Glomerular visceral epithelial cell (primary cell): ENCODE measurements at regions not wholly inside any gene's neighbourhood (a gene's known extent, or its start where the extent isn't known, plus 50 kb on each side); places are given as distances from the start of the nearest gene placed in this dataset.
"Not testable (repeated sequence)": the region's sequence is repeated elsewhere in the genome, so short reads cannot be mapped to it uniquely, and the experiment has no call there.

Source experiments
- DNase-seq: peaks from one replicate; pipeline ENCODE4 v3.0.0-alpha.2; 2016; ENCODE audit errors: extremely low spot score

DNA sequence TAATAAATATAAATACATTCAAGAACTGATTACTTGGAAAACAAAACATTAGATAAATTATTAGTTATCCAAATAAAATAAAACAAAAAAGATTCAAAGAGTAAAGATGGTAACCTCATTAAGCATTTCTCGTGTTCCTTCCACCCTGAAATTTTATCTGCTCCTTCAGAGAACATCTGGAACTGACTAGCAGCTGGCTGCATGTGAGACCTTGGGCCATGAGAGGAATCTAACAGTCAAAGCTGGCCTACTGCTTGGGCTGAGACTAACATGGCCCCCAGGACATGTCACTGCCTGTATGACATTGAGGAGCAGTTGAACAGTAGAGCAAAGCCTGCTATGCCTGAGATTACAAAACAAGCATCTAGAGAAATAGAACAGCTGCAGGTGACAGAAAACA is 208.5 kb upstream of the ZSWIM2 start:
- no peak for DNase-seq

DNA sequence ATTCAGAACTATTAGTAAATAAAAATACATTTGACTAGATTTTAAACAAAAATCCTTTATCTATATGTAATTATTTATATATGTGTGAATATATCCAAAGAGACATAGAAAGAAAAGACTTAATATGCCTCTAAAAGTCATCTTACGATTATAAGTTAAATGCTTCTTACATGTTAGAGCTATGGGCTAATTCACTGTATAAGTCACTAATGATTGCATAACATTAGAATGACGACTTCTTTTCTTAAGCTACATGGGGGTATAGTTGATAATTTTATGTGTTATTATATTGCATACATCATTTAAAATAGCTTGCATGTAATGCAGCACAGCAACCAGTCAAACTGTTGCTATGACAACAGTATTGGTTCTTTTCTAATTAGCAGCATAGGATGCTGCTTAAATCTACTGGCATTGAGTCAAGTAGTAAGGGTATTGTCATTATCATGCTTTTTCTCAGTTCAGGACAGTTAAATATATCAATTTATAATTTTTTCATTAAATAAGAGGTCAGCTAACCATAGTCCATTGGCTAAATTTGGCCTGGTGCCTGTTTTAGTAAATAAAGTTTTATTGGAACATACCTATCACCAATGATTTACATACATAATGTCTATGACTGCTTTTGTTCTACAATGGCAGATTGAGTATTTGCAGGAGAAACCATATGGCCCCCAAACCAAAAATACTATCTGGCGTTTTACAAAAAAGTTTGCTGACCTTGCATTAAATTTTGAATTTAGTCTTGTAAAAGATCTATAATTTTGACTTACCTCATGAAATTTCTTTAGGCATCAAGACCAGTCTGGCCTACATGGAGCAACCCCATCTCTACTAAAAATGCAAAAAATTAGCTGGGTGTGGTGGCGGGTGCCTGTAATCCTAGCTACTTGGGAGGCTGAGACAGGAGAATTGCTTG is 207.7 kb upstream of the ZSWIM2 start:
- no peak for DNase-seq

DNA sequence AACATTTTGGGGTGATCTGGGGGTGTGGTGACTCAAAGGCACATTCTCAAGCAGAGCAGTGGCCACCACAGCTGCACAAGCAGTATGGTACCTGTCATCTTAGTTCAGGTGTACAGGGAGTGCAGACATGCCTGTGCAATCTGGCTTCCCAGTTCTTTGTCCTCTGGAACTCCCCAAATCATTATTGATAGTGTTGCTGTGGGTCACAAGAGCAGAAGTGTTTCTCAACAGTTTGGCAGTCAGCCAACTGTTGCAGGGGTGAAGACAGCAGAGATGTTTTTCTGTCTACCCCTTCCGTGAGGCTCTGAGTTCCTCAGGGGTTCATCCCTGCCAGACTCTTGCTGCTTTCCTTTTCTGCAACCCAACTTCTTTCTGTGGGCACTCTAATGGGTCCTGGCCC is 206.5 kb upstream of the ZSWIM2 start:
- DNase-seq: no peak

DNA sequence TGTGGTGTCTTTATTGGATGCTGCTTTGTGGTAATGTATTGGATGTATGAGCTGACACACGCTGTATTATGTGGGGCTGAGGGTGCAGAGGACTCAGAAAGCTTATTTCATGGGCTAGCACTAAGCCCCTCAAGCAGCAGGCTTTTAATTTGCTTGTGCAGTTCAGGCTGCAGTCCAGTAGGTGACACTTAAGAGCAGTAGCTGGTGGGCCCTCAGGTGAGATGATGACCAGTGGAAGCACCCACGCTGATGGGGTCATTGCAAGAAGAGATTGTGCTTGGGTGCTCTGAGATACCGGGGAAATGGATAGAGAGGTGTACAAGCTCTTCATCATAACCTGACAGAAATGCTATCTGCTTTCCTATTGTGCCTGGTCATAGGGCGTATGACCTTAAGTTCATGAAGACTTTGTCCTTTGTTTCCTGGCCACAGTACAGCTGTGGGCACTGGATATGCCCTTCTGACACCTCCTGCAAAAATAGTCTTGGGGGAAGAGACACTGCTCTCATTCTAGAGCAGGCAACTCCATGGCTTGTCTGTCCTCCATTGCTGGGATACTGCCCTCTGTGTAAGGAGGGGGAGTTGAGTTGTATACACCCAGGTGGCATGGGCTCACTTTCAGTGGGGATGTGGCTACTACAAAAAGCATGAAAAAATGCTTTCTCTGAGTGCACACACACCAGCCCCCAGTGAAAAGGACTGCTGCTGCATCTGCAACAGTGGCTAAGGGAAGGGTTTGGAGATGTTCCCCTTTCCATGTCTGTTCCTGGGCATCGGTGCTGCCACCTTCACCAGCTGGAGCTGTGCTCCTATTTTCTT is 205.7 kb upstream of the ZSWIM2 start:
- no peak for DNase-seq

DNA sequence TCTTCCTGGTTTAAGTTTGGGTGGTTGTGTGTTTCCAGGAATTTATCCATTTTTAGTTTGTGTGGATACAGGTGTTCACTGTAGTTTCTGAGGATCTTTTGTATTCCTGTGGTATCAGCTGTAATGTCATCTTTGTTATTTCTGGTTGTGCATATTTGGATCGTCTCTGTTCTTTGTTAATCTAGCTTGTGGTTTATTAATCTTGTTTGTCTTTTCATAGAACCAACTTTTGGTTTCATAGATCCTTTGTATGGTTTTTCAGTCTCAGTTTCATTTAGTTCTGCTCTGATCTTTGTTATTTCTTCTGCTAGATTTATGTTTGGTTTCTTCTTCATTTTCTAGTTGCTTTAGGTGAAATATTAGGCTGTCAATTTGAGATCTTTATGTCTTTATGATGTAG is 202.4 kb upstream of the ZSWIM2 start:
- DNase-seq: no peak

DNA sequence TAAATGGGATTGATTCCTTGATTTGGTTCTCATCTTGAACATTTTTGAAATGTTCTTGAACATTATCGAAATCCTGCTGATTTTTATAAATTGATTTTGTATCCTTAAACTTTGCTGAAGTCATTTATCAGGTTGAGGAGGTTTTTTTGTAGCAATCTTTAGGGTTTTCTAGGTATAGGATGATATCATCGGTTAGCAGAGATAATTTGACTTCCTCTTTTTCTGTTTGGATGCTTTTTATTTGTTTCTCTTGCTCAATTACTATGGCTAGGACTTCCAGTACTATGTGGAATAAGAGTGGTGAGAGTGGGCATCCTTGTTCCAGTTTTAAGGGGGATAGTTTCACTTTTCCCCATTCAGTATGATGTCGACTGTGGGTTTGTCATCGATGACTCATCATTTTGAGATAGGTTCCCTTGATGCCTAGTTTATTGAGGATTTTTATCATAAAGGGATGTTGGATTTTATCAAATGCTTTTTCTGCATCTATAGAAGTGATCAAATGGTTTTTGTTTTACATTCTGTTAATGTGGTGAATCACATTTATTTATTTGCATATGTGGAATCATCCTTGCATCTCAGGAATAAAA is 201.5 kb upstream of the ZSWIM2 start:
- DNase-seq: no peak

DNA sequence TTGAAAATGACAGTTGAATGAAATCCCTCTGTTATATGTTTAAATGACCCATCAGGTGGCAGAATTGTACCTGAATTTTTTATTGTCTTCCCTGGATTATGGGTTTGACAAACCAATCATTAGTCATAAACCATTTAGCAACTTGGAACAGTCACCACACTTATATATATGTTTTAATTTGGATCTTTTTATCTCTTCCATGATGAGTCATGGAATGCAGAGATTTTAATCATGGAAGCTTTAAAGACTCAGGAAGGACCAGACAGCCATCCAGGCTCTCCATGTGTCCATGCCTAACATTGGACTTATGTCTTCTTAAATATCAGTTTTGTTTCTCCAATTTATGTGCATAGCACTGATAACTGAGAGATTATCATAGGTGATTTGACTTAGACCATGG is 188.3 kb upstream of the ZSWIM2 start:
- no peak for DNase-seq

DNA sequence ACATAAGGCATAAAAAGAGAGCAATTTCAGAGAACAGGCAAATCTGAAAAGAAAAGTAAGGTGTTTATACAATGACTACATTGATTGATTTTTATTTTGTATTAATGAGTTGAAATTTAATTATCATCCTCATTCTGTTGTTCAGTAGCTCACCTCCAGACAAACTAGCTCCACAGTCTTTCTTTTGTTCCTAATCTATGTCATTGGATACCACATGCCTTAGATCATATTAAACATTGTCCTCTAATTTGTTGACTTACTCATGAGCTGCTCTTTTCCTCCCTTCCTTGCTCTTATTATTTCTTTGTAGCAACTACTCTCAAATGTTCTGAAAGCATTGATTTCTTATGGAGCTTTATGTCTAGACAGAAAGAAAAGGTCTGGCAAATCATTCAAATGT is 185.5 kb upstream of the ZSWIM2 start:
- no peak for DNase-seq

DNA sequence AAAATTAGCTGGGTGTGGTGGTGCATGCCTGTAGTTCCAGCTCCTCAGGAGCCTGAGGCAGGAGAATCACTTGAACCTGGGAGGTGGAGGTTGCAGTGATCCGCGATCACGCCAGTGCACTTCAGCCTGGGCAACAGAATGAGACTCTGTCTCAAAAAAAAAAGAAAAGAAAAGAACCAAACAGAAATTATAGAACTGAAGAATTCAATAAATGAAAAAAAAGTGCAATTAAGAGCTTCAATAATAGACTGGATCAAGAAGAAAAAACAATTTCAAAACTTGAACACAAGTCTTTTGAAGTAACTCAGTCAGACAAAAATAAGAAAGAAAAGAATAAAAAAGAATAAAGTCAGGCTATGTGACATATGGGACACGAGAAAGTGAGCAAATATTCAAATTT is 175.8 kb upstream of the ZSWIM2 start:
- DNase-seq: no peak

DNA sequence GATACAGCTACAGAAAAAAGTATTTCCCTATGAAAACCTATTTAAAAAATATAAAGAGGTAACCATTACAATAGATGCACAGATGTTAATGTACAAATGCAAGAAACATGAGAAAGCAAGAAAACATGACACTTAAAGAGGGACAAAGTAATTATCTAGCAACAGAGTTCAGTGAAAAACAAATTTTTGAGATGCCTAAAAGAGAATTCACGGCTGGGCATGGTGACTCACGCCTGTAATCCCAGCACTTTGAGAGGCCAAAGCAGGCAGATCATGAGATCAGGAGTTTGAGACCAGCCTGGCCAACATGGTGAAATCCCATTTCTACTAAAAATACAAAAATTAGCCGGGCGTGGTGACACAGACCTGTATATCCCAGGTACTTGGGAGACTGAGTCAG is 175.0 kb upstream of the ZSWIM2 start:
- DNase-seq: not testable (repeated sequence)

DNA sequence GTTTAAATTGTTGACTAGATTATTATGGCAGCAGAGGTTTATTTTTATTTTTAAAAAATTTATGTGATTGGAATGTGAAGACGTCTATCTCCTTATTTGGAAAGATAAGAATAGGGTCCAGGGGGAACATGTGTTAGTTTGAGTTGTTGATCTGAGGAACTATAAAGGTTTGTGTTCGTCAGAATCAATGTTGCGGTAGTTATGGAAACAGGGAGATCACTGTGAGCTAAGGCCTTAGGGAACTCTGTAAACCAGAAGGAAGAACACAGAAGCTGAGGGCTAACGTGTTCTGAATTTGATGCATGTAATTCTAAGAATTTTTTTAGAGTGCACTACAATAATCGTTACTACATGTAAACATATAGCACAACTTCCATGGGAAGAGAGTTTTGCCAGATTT is 168.5 kb upstream of the ZSWIM2 start:
- no peak for DNase-seq

DNA sequence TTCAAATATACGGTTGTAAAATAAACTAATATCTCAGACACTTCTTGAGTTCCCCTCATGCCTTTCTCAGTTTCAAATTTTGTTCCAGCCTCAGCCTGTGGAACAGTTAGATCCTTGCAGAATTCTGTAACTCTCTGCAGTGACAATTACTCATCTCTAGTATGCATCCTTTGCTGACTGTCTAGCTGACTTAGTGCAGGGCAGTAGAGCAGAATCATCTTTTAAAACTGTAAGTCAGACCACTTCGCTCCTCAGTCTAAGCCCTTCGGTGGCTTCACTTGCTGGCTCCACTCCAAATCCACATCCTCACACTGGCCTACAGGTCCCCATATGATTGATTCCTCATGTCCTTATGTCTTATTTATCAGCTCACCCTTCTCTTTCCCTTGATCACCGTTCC is 164.1 kb upstream of the ZSWIM2 start:
- no peak for DNase-seq

DNA sequence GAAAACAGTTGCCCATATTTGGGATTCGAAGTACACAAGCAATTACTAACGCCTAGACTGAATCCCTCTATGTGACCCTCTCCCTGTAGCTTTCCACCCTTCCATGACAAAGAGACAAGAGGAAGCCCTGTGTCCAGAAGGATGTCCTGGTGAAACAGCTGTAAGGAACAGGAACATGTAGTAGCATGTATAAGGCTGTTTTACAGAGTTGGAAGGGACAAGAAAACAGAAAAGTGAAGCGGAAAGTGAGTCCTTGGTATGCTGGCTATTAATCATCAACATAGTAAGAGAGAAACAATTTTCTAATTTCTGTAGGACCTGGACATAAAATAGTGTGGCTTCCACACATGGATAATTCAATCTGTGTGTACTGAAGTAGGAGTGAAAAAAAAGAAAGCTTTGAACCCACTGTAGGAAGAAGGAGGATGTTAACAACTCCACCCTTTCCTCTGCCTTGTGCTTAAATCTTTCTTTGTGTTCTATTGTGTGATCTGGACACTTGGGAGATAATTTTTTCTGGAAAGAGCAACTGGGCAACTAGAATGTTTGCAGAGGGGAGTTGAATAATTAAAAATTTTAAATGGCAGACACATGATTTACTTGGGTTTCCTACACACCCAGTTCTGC is 162.3 kb upstream of the ZSWIM2 start:
- no peak for DNase-seq

DNA sequence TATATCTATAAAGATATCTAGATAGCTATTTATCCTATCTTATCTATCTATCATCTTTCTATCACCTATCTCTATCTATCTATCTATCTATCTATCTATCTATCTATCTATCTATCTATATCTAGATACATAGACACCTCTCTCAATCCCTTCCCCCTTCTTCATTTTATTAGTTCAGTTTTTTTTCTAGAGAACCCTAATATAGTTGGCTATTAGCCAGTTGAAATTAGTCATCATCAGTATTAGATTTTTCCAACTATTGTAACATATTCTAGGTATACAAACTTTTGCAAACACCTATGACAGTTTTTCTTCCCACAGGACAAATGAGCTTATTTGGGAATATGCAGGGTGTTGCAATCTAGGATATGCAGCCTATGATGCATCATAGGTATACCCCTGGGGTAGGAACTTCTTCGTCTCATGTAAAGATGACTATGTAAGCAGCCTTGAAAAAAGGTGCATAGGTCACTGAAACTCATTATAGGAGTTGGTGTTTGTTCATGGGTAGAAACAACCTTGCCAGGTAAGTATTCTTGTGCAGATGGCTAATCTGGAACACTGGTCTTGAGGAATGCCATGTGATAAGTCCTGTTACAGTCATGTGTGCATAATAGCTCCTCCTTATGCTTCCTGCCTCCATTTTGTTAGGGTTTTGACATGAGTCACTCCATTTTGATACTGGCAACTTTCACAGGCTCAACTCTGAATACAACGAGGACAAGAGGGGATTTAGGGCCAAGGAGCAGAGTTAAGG is 160.7 kb upstream of the ZSWIM2 start:
- DNase-seq: no peak

DNA sequence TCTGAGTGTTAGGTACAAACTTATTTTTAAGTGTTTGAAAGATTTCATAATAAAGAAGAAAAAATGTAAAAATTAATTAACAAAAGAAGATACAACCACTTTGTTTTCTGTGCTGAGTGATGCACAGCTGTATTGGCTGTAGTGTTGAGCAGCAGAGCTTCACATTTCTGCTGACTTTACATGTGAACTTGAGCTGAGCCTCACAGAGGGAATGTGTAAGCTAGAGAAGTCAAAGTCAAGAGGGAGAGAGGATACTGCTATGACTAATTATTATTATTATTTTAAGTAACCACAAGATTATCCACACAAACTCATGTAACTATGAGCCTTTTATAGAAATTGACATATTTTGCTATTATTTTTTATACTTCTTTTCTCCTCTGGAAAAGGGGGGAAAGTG is 159.1 kb upstream of the ZSWIM2 start:
- no peak for DNase-seq

DNA sequence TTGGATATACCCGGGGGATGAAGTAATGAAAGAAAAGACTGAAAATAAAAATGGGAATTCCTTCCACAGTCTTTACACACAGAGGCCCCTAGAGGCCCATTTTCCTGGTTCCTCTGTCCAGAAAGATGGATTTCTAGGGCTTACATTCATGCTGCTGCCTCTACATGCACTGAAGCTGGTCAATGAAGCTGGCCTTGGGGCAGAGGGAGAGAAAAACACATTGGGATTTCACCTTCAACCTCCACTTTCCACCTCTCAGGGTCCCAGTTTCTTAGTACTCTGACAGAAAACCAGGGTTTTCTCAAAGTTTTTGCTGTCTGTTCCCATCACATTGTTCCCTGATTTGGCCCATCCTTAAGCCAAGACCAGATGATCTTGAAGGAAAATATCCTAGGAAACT is 154.6 kb upstream of the ZSWIM2 start:
- no peak for DNase-seq

DNA sequence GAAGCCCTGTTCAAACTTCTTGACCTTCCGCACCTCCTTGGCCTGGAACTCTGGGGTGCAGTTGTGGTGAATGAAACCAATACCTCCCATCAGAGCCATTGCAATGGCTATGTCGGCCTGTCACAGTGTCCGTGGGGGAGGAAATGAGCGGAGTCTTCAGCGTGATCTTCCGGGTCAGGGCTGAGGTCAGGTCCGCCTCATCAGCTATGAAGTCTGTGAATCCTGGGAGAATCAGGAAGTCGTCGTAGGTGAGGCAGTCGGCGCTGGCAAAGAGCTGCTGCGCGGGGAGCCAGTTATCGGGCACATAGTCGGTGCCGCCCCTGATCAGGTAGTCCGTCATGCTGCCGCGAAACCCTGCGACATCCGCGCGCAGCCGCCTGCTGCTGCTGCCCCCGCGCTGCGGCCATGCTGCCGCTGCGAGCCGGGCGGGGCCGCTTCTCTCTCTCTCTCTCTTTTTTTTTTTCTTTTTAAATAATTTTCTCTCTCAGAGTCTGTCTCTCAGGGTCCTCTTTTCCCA is 154.1 kb upstream of the ZSWIM2 start:
- DNase-seq: no peak

DNA sequence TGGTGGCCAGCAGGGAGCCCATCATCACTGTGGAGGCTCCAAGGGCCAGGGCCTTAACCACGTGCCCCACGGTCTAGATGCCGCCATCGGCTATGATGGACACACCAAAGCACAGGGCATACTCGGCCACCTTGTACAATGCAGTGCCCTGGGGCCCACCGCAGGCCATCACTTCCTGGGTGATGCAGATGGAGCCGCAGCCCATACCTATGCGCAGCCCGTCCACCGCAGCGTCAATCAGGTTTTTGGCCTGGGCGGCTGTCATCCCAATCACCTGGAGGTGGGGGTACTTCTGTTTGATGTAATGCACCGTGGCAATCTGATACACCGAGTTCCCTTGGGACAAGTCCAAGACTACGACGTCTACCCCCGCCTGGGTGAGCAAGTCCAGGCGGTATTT is 153.3 kb upstream of the ZSWIM2 start:
- no peak for DNase-seq

DNA sequence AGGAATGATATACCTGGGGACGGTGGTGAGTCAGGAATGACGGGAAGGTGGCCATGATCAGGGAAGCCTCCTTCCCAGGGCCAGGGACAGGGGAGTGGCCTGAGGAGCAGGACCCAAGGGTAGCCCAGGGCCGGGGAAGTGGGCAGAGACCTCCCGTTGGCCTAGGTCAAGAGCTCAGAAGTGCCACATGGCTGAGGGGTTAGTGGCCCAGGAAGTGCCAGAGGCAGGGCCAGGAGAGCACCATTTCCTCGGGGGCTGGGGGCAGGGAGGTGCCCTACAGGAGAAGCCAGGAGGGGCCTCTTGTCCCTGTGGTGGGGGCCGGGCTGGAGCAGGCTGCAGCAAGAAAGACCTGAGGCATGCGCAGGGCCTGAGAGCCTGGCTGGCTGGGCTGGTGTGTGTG is 152.3 kb upstream of the ZSWIM2 start:
- DNase-seq: no peak

DNA sequence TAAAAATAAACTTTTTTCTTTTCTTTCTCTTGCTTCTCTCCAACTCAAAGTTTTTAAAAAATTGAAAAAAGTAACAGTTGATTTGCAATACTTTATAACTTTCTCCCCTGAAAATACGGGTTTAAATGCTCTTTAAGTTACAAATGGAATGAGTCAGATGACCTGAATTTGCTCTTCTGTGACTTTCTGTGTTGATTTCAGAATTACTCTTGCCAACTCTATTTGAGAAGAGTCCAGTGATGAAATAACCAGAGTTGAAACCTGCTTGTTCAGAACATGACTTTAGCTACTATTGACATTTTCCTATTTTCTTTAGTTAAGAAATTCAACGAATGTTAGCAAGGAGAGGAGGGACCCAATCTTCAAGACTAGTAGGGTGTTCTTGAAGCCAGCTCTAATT is 146.1 kb upstream of the ZSWIM2 start:
- peak; percentile 22 for DNase-seq

DNA sequence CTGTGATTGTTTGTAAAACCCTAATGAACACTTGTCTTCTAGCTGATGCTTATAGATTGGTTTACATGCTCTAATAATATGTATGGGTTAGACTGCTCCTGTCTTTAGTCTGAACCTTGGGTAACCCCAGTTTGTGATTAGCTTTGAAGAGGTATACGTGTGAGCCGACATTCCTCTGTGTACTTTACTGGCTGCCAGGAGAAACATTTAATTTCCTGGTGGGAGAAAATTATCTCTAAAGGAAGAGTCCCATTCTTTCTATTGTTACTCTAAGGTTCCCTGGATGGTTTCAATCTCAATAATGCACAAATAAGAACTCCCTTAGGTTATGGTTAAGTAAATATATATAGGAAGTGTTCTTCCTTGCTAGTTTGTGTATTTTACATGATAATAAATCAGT is 143.6 kb upstream of the ZSWIM2 start:
- DNase-seq: no peak
